RWPE2 (cell line): ENCODE measurements at regions not wholly inside any gene's neighbourhood (a gene's known extent, or its start where the extent isn't known, plus 50 kb on each side); places are given as distances from the start of the nearest gene placed in this dataset.

ENCODE experiments used
- ATAC-seq: fragments of 200-7000 bp; cut with Tn5 transposase; 3 replicates; pipeline ENCODE4 v1.9.1; 2021; ENCODE audit warnings: low read depth
- DNase-seq: peaks from one replicate; pipeline ENCODE4 v3.0.0-alpha.2; 2020; ENCODE audit warnings: low spot score
- H3K27ac ChIP-seq: fragments of 450-650 bp; 2 replicates; pipeline ENCODE4 v1.5.1; 2017; ENCODE audit warnings: mild to moderate bottlenecking; ENCODE audit not compliant: poor library complexity, severe bottlenecking
- H3K27me3 ChIP-seq: fragments of 250-450 bp; sonication (Bioruptor Pico); 2 replicates; pipeline ENCODE4 v1.5.1; 2021; ENCODE audit warnings: mild to moderate bottlenecking, moderate library complexity; ENCODE audit not compliant: insufficient read depth, poor library complexity, severe bottlenecking
- H3K36me3 ChIP-seq: fragments of 250-450 bp; sonication (Bioruptor Pico); 2 replicates; pipeline ENCODE4 v1.5.1; 2020; ENCODE audit warnings: low read depth, mild to moderate bottlenecking, moderate library complexity
- H3K4me1 ChIP-seq: fragments of 250-450 bp; sonication (Bioruptor Pico); 2 replicates; pipeline ENCODE4 v1.5.1; 2021; ENCODE audit warnings: mild to moderate bottlenecking, moderate library complexity; ENCODE audit not compliant: insufficient read depth, poor library complexity, severe bottlenecking
- H3K4me3 ChIP-seq: fragments of 250-450 bp; sonication (Bioruptor Pico); 2 replicates; pipeline ENCODE4 v1.5.1; 2021; ENCODE audit warnings: mild to moderate bottlenecking, moderate library complexity; ENCODE audit not compliant: severe bottlenecking
- H3K9me3 ChIP-seq: fragments of 250-450 bp; sonication (Bioruptor Pico); 2 replicates; pipeline ENCODE4 v1.5.1; 2021; ENCODE audit warnings: mild to moderate bottlenecking, moderate library complexity; ENCODE audit not compliant: severe bottlenecking
- TF ChIP-seq, protein P1 (sequence below): fragments of 450-650 bp; IDR thresholded peaks from one replicate; pipeline ENCODE4 v1.5.1; 2017; ENCODE audit warnings: mild to moderate bottlenecking, moderate library complexity; ENCODE audit not compliant: poor library complexity, severe bottlenecking

GRCh38 chr13:89315287-89315686 lies 1644.1 kb downstream of the SLITRK5 start:
- no peak overlapping the region for H3K27ac ChIP-seq
- H3K36me3 ChIP-seq, result no peaks in the 10 kb centered on the region
- ATAC-seq (no peak), DNase-seq (no peak)
- no peak overlapping the region for H3K4me3 ChIP-seq
- TF ChIP-seq, protein P1, sequence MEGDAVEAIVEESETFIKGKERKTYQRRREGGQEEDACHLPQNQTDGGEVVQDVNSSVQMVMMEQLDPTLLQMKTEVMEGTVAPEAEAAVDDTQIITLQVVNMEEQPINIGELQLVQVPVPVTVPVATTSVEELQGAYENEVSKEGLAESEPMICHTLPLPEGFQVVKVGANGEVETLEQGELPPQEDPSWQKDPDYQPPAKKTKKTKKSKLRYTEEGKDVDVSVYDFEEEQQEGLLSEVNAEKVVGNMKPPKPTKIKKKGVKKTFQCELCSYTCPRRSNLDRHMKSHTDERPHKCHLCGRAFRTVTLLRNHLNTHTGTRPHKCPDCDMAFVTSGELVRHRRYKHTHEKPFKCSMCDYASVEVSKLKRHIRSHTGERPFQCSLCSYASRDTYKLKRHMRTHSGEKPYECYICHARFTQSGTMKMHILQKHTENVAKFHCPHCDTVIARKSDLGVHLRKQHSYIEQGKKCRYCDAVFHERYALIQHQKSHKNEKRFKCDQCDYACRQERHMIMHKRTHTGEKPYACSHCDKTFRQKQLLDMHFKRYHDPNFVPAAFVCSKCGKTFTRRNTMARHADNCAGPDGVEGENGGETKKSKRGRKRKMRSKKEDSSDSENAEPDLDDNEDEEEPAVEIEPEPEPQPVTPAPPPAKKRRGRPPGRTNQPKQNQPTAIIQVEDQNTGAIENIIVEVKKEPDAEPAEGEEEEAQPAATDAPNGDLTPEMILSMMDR, result no peak
- no peaks in the 10 kb centered on the region for H3K4me1 ChIP-seq
- H3K27me3 ChIP-seq, result no peaks in the 10 kb centered on the region
- no peaks in the 10 kb centered on the region for H3K9me3 ChIP-seq

DNA sequence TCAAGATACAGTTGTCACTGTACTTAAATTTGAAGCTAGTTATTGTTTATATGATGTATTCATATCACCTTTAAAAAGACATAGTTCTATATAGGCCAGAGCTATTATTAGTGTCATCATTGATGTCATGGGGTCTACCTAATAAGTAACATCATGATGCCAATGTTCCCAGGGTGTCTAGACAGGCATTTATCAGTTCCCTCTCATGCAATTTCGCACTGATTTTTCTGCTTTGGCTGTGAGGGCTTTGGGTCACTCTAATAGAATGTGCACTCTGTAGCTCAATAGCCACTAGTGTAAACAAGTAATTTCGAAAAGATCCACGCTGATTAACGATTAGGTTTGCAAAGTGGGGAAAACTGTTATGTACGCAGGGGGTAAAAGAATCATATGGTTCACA lies 1651.3 kb downstream of the SLITRK5 start:
- ATAC-seq (no peak), DNase-seq (no peak)
- TF ChIP-seq, protein P1, result no peak

DNA sequence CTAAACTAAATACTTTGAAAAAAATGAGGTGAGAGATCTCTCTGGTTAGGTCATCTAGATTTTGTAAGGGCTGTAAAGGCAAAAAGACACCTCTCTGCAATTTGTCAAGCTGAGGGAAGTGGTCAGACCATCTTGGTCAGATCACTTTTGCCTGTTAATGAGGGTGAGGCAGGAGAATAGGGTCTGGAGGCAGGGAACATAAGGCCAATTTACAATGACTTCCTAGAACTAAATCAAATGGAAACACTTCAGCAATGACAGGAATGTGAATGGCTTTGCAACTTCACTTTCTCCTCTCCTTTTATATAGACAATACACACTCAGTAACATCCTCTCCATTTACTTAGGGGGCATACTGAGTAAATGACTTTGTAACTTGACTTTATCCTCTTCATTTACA lies 1653.4 kb downstream of the SLITRK5 start:
- no peak for ATAC-seq

More for the DNA sequence above, 1651.3 kb downstream of the SLITRK5 start:
- Histone ChIP-seq H3K4me1 (no peaks in the 10 kb centered on the region), H3K9me3 (no peaks in the 10 kb centered on the region), H3K36me3 (no peaks in the 10 kb centered on the region), H3K27ac (no peak overlapping the region), H3K27me3 (no peaks in the 10 kb centered on the region), H3K4me3 (no peak overlapping the region)

DNA sequence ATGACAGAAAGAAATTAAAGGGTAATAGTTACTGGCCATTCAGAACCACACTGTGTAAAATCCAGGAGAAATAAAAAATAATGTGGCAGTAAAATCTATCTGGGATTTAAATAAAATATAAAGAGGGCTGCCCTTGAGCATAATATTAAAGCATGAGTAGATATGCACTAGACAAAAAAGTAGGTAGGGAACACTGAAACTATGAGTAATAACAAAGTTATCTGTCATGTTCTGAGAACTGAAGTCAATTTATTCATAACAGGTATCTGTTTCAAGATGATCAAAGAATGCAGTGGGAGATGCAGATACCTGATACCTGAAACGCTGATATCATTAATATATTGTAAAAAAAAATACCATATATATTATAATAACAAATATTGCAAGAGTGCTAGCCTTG lies 1672.0 kb downstream of the SLITRK5 start:
- no peaks in the 10 kb centered on the region for H3K9me3 ChIP-seq
- H3K4me1 ChIP-seq, result no peaks in the 10 kb centered on the region
- DNase-seq (no peak), ATAC-seq (peak; percentile 57; the same call in 1 of the 3 replicates)
- no peak overlapping the region for H3K4me3 ChIP-seq
- no peak overlapping the region for H3K27ac ChIP-seq
- TF ChIP-seq, protein P1, result no peak
- H3K27me3 ChIP-seq, result no peaks in the 10 kb centered on the region
- H3K36me3 ChIP-seq, result no peaks in the 10 kb centered on the region

More for the DNA sequence above, 1653.4 kb downstream of the SLITRK5 start:
- no peak overlapping the region for H3K4me3 ChIP-seq
- no peaks in the 10 kb centered on the region for H3K36me3 ChIP-seq
- H3K27me3 ChIP-seq, result no peaks in the 10 kb centered on the region
- H3K27ac ChIP-seq, result no peak overlapping the region
- DNase-seq, result no peak
- TF ChIP-seq, protein P1, result no peak
- H3K9me3 ChIP-seq, result no peaks in the 10 kb centered on the region
- no peaks in the 10 kb centered on the region for H3K4me1 ChIP-seq

- no peak for DNase-seq
- Histone ChIP-seq H3K36me3 (no peaks in the 10 kb centered on the region), H3K4me3 (no peak overlapping the region), H3K27ac (no peak overlapping the region), H3K4me1 (no peaks in the 10 kb centered on the region), H3K27me3 (no peaks in the 10 kb centered on the region), H3K9me3 (no peaks in the 10 kb centered on the region)
- TF ChIP-seq, protein P1, result no peak
- no peak for ATAC-seq
Measured at GRCh38 chr13:89352384-89352783, 1681.2 kb downstream of the SLITRK5 start.
